GM23338 (cell line): ENCODE measurements at regions not wholly inside any gene's neighbourhood (a gene's known extent, or its start where the extent isn't known, plus 50 kb on each side); places are given as distances from the start of the nearest gene placed in this dataset.

ENCODE experiments used
- CREB1 ChIP-seq: fragments of 250-450 bp; sonication (Bioruptor Pico); IDR thresholded peaks from 2 replicates; pipeline ENCODE4 v1.5.0; 2020; ENCODE audit warnings: low read depth, mild to moderate bottlenecking, moderate library complexity
- CTCF ChIP-seq, 2 experiments: fragments of 200-600 bp in 1 of 2; sonication (generic) in 1 of 2; conservative IDR thresholded peaks; 2 replicates each; pipeline versions ENCODE4 v1.5.1 to v1.6.1; 2016 to 2017; ENCODE audit warnings: antibody characterized with exemption in 2 of 2, low read depth in 2 of 2, mild to moderate bottlenecking in 2 of 2, moderate library complexity in 1 of 2
- EZH2 ChIP-seq: fragments of 200-600 bp; sonication (generic); IDR thresholded peaks from one replicate; pipeline ENCODE4 v1.8.0; 2017; ENCODE audit warnings: antibody characterized with exemption, mild to moderate bottlenecking, low read depth; ENCODE audit not compliant: unreplicated experiment
- EZH2phosphoT487 ChIP-seq: fragments of 200-600 bp; sonication (generic); IDR thresholded peaks from one replicate; pipeline ENCODE4 v1.8.1; 2018; ENCODE audit warnings: antibody characterized with exemption; ENCODE audit not compliant: unreplicated experiment
- JUNB ChIP-seq: IDR thresholded peaks from one replicate; pipeline ENCODE4 v1.6.1; 2016; ENCODE audit warnings: antibody characterized with exemption; ENCODE audit not compliant: unreplicated experiment
- POLR2AphosphoS5 ChIP-seq: IDR thresholded peaks from 2 replicates; pipeline ENCODE4 v1.6.1; 2016; ENCODE audit warnings: antibody characterized with exemption, low read depth
- REST ChIP-seq: IDR thresholded peaks from one replicate; pipeline ENCODE4 v1.6.1; 2018; ENCODE audit warnings: antibody characterized with exemption; ENCODE audit not compliant: unreplicated experiment
- ZNF331 ChIP-seq: fragments of 250-450 bp; sonication (Bioruptor Pico); IDR thresholded peaks from 2 replicates; pipeline ENCODE4 v1.5.0; 2020; ENCODE audit warnings: low read depth, mild to moderate bottlenecking, moderate library complexity

- TF ChIP-seq POLR2AphosphoS5, result no peak
- TF ChIP-seq CTCF (conservative IDR thresholded peaks at IDR 0.05; ENCODE audit: low read depth in 2 of 2), result no peak
- no peak for TF ChIP-seq ZNF331 (CRISPR knock-in tag)
- no peak for TF ChIP-seq EZH2
- TF ChIP-seq REST, result no peak
- no peak for TF ChIP-seq CREB1 (CRISPR knock-in tag)
- no peak for TF ChIP-seq EZH2phosphoT487
- TF ChIP-seq JUNB, result no peak
Observed at GRCh38 chr6:143007646-143008045, 53.0 kb upstream of the AIG1 start.
